CD8-positive, alpha-beta memory T cell (primary cell): ENCODE measurements at regions not wholly inside any gene's neighbourhood (a gene's known extent, or its start where the extent isn't known, plus 50 kb on each side); places are given as distances from the start of the nearest gene placed in this dataset.
A peak's percentile ranks its signal among the peaks of the same experiment; 100 is the strongest.

Experiments used
- CTCF ChIA-PET: fragments of 350-600 bp; sonication (Branson Sonifier 250); formaldehyde crosslinking; loops from one replicate; lab custom pipeline; 2021; ENCODE audit warnings: antibody characterized with exemption; lab: Charles Lee
- POLR2A ChIA-PET: fragments of 350-600 bp; sonication (Branson Sonifier 250); formaldehyde crosslinking; loops from one replicate; lab custom pipeline; 2021; ENCODE audit warnings: antibody characterized with exemption; lab: Charles Lee
- DNase-seq, 5 donors: peaks; one replicate each; pipeline versions ENCODE4 v3.0.0 to v3.0.0-alpha.2; 2020 to 2022; ENCODE audit warnings: mixed read lengths in 1 of 5
- H3K27ac ChIP-seq: one replicate; pipeline ENCODE4 v1.7.0; 2013; ENCODE audit warnings: low read depth, mild to moderate bottlenecking, low read length, moderate library complexity
- H3K27me3 ChIP-seq: 2 replicates; pipeline ENCODE4 v1.7.0; 2013; ENCODE audit warnings: low read length, mild to moderate bottlenecking; ENCODE audit not compliant: insufficient read depth, poor library complexity, severe bottlenecking
- H3K36me3 ChIP-seq: 2 replicates; pipeline ENCODE4 v1.7.0; 2013; ENCODE audit warnings: mild to moderate bottlenecking, low read length, moderate library complexity; ENCODE audit not compliant: insufficient read depth
- H3K4me1 ChIP-seq: 2 replicates; pipeline ENCODE4 v1.7.0; 2013; ENCODE audit warnings: mild to moderate bottlenecking, low read length, moderate library complexity; ENCODE audit not compliant: insufficient read depth
- H3K4me3 ChIP-seq: 2 replicates; pipeline ENCODE4 v1.7.0; 2013; ENCODE audit warnings: mild to moderate bottlenecking, low read length
- H3K9me3 ChIP-seq: 2 replicates; pipeline ENCODE4 v1.7.0; 2013; ENCODE audit warnings: mild to moderate bottlenecking, low read length
- H3K27ac Mint-ChIP-seq, 8 donors: one replicate each; pipeline ENCODE4 v1.8.0; 2020 to 2021; ENCODE audit warnings: mixed read lengths in 8 of 8, mild to moderate bottlenecking in 6 of 8, inconsistent platforms in 3 of 8, moderate library complexity in 3 of 8
- H3K27me3 Mint-ChIP-seq, 2 donors: one replicate each; pipeline ENCODE4 v1.8.0; 2020 to 2021; ENCODE audit warnings: mixed read lengths in 2 of 2, mild to moderate bottlenecking in 1 of 2, moderate library complexity in 1 of 2
- H3K36me3 Mint-ChIP-seq, 3 donors: one replicate each; pipeline ENCODE4 v1.8.0; 2020 to 2021; ENCODE audit warnings: mixed read lengths in 3 of 3, inconsistent platforms in 1 of 3, mild to moderate bottlenecking in 1 of 3
- H3K4me1 Mint-ChIP-seq, 3 donors: one replicate each; pipeline ENCODE4 v1.8.0; 2020 to 2021; ENCODE audit warnings: mixed read lengths in 3 of 3, inconsistent platforms in 1 of 3, mild to moderate bottlenecking in 1 of 3
- H3K4me3 Mint-ChIP-seq, 7 donors: one replicate each; pipeline ENCODE4 v1.8.0; 2020 to 2021; ENCODE audit warnings: mixed read lengths in 7 of 7, mild to moderate bottlenecking in 6 of 7, moderate library complexity in 4 of 7, inconsistent platforms in 2 of 7
- H3K9me3 Mint-ChIP-seq, 5 donors: one replicate each; pipeline ENCODE4 v1.8.0; 2020 to 2022; ENCODE audit warnings: mixed read lengths in 5 of 5, mild to moderate bottlenecking in 3 of 5, moderate library complexity in 2 of 5, inconsistent platforms in 1 of 5

DNA sequence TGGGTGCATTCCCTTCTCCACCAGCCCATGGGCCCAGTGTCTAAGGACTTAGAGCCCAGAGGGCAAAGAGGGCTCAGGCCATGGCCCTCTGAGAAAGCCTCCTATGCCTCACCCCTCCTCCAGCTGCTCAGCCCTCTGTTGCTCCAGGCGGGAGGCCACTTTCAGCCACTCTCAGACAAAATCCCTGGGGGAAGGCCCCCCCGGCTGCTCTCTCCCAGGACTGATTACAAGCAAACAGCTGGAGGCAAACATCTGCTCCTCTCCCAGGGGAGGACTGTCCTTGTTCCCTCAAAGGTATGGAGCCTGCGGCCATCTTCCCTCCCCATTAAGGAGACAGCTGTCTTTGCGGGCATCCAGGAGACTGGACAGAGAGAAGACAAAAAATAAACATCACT lies 54.9 kb upstream of the DLX4 start:
- no peak overlapping the region for H3K27ac Mint-ChIP-seq
- peaks cover 26% of the 10 kb centered on the region for H3K27me3 ChIP-seq
- no peaks in the 10 kb centered on the region for H3K9me3 ChIP-seq
- H3K27ac ChIP-seq = no peak overlapping the region
- H3K4me1 ChIP-seq = no peaks in the 10 kb centered on the region
- H3K9me3 Mint-ChIP-seq = no peaks in the 10 kb centered on the region
- H3K36me3 ChIP-seq = no peaks in the 10 kb centered on the region
- ChIA-PET POLR2A (no interaction called here), CTCF (no interaction called here)
- no peak overlapping the region for H3K4me3 ChIP-seq
- no peak overlapping the region for H3K4me3 Mint-ChIP-seq
- H3K27me3 Mint-ChIP-seq = peaks cover 36 to 72% of the 10 kb centered on the region in 2 donors
- peaks cover 2 to 11% (median 9%) of the 10 kb centered on the region in 3 donors for H3K4me1 Mint-ChIP-seq
- no peak for DNase-seq
- H3K36me3 Mint-ChIP-seq = no peaks in the 10 kb centered on the region

DNA sequence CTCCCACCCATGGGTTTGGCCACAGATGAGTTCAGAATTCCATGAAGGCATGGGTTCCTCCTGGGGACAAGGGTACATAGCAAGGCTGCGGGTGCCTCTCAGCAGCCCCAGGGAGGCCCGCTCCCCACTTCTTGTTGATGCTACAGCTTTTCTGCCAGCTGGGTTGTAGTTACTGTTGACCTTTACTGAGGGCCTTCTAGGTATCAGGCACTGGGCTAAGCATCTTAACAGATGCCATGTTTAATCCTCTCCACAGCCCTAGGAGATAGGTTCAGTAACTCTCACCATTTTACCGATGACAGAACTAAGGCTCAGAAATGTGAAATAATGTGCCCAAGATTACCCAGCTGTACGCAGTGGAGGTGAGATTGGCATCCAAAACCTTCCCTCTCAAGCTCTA lies 54.3 kb upstream of the DLX4 start:
- H3K27ac Mint-ChIP-seq = no peak overlapping the region
- H3K9me3 ChIP-seq = no peaks in the 10 kb centered on the region
- H3K27me3 Mint-ChIP-seq = peaks cover 31 to 66% of the 10 kb centered on the region in 2 donors
- H3K9me3 Mint-ChIP-seq = no peaks in the 10 kb centered on the region
- H3K27me3 ChIP-seq = peaks cover 21% of the 10 kb centered on the region
- H3K27ac ChIP-seq = no peak overlapping the region
- POLR2A ChIA-PET = no interaction called here
- H3K4me3 ChIP-seq = no peak overlapping the region
- no peaks in the 10 kb centered on the region for H3K4me1 ChIP-seq
- no peaks in the 10 kb centered on the region for H3K36me3 Mint-ChIP-seq
- CTCF ChIA-PET = no interaction called here
- no peaks in the 10 kb centered on the region for H3K36me3 ChIP-seq
- peaks cover 2 to 10% (median 8%) of the 10 kb centered on the region in 3 donors for H3K4me1 Mint-ChIP-seq
- no peak overlapping the region for H3K4me3 Mint-ChIP-seq
- DNase-seq = no peak

DNA sequence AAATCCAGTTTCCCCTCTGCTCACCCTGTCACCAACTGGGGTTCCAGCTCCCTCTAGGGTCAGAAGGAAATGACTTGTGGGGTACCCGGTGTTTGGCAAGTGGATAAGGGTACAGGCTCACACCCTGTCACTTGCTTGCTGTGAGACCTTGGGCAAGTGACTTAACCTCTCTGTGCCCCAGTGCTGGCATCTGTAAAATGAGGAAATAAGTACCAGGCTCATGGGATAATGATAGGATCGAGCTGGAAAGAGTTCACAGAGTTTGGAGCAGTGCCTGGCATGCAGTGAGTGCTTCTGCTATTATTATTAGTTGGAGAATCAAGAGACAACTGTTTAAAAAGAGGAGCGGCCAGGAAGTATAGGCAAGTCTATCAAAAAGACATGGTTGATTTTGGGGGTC lies 53.7 kb upstream of the DLX4 start:
- no peaks in the 10 kb centered on the region for H3K9me3 Mint-ChIP-seq
- ChIA-PET POLR2A (no interaction called here), CTCF (no interaction called here)
- Histone ChIP-seq H3K4me3 (no peak overlapping the region), H3K36me3 (no peaks in the 10 kb centered on the region), H3K27ac (no peak overlapping the region), H3K4me1 (no peaks in the 10 kb centered on the region), H3K9me3 (no peaks in the 10 kb centered on the region), H3K27me3 (peaks cover 18% of the 10 kb centered on the region)
- H3K4me3 Mint-ChIP-seq = no peak overlapping the region
- no peak overlapping the region for H3K27ac Mint-ChIP-seq
- H3K36me3 Mint-ChIP-seq = no peaks in the 10 kb centered on the region
- peaks cover 27 to 62% of the 10 kb centered on the region in 2 donors for H3K27me3 Mint-ChIP-seq
- DNase-seq = no peak
- peaks cover 0 to 6% (median 5%) of the 10 kb centered on the region in 3 donors for H3K4me1 Mint-ChIP-seq

DNA sequence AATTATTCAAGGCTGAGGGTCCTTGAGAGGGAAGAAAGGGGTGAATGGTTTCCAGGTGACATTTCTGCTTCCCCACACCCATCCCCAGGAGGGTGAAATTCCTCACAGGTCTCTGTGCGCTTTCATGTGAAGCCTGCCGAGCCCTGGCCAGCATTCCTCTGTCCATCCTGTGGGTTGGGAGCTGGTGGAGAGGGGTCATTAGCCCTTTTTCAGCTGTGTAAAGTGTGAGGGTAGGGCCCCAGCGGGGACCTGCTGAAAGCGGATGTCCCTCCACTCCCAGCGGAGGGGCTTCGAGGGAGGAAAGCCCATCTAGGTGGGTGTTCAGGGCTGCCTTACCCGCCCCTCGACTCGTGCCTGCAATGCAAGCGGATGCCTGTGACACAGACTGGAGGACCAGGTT lies 53.3 kb upstream of the DLX4 start:
- Mint-ChIP-seq H3K4me1 (peaks cover 0 to 4% (median 3%) of the 10 kb centered on the region in 3 donors), H3K4me3 (no peak overlapping the region), H3K9me3 (no peaks in the 10 kb centered on the region), H3K36me3 (no peaks in the 10 kb centered on the region), H3K27me3 (peaks cover 27 to 61% of the 10 kb centered on the region in 2 donors), H3K27ac (no peak overlapping the region)
- DNase-seq = no peak
- H3K4me1 ChIP-seq = no peaks in the 10 kb centered on the region
- H3K36me3 ChIP-seq = no peaks in the 10 kb centered on the region
- peaks cover 15% of the 10 kb centered on the region for H3K27me3 ChIP-seq
- ChIA-PET POLR2A (no interaction called here), CTCF (no interaction called here)
- no peak overlapping the region for H3K4me3 ChIP-seq
- no peak overlapping the region for H3K27ac ChIP-seq
- no peaks in the 10 kb centered on the region for H3K9me3 ChIP-seq

DNA sequence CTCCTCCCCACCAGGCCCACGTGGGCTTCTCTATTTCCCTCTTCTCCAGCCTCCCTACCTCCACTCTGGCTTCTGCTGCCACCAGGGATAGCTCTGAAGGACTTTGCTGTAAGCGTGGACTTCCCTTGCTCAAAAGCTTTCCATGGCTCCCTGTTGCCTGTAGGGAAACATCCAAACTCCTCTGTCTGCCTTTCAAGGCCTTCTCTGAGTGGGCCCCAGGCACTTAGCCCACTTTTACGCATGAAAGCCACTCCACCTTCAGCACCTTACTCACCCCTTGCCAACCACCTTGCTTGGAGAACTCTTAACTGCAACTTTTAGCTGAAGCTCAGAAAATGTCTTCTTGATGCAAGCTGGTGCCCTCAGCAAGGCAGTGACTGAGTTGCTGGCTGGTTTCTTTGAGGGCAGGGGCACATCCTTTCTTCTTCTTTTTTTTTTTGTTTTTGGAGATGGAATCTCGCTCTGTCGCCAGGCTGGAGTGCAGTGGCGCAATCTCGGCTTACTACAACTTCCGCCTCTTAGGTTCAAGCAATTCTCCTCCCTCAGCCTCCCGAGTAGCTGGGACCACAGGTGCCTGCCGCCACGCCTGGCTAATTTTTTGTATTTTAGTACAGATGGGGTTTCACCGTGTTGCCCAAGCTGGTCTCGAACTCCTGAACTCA lies 52.0 kb upstream of the DLX4 start:
- Histone ChIP-seq H3K4me1 (no peaks in the 10 kb centered on the region), H3K4me3 (no peak overlapping the region), H3K9me3 (no peaks in the 10 kb centered on the region), H3K27me3 (peaks cover 5% of the 10 kb centered on the region), H3K36me3 (no peaks in the 10 kb centered on the region), H3K27ac (no peak overlapping the region)
- POLR2A ChIA-PET = no interaction called here
- Mint-ChIP-seq H3K27ac (no peak overlapping the region), H3K36me3 (no peaks in the 10 kb centered on the region), H3K4me3 (peak overlapping the region in 1 of 7 donors; percentile 51), H3K27me3 (peaks cover 29 to 57% of the 10 kb centered on the region in 2 donors), H3K4me1 (no peaks in the 10 kb centered on the region), H3K9me3 (no peaks in the 10 kb centered on the region)
- CTCF ChIA-PET = interaction anchor here (1.3 kb wide), 1 partner anchor 9 kb away, joined by 3 read pairs; no protein-coding TSS in a partner anchor
- DNase-seq = no peak

DNA sequence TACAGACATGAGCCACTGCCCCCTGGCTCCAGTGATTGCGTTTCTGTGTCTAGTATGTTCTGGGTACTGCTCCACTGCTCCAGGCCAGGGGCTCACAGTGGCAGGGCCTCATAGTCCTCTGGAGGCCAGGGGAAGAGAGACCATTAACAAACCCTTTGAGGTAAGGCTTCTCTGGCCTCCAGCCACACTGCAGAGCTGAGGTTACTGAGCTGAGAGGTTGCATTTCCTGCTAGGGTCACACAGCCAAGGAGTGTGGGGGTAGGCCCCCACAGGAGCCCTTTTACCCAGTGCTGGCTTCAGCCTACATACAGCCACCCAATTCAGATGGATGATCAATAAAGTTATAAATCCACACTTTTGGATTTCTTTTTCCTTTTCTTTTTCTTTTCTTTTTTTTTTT lies 50.4 kb upstream of the DLX4 start:
- Histone ChIP-seq H3K36me3 (no peaks in the 10 kb centered on the region), H3K27me3 (no peaks in the 10 kb centered on the region), H3K4me3 (no peak overlapping the region), H3K4me1 (no peaks in the 10 kb centered on the region), H3K9me3 (no peaks in the 10 kb centered on the region), H3K27ac (no peak overlapping the region)
- POLR2A ChIA-PET = no interaction called here
- Mint-ChIP-seq H3K9me3 (no peaks in the 10 kb centered on the region), H3K27me3 (peaks cover 22 to 50% of the 10 kb centered on the region in 2 donors), H3K4me3 (no peak overlapping the region), H3K36me3 (no peaks in the 10 kb centered on the region), H3K27ac (no peak overlapping the region), H3K4me1 (no peaks in the 10 kb centered on the region)
- no peak for DNase-seq
- CTCF ChIA-PET = interaction anchor here (1.3 kb wide), 1 partner anchor 11 kb away, joined by 3 read pairs; no protein-coding TSS in a partner anchor
